ENCODE measurements at regions not wholly inside any gene's neighbourhood (a gene's known extent, or its start where the extent isn't known, plus 50 kb on each side); places are given as distances from the start of the nearest gene placed in this dataset.
"Not testable (repeated sequence)": the region's sequence is repeated elsewhere in the genome, so short reads cannot be mapped to it uniquely, and the experiment has no call there.

DNA sequence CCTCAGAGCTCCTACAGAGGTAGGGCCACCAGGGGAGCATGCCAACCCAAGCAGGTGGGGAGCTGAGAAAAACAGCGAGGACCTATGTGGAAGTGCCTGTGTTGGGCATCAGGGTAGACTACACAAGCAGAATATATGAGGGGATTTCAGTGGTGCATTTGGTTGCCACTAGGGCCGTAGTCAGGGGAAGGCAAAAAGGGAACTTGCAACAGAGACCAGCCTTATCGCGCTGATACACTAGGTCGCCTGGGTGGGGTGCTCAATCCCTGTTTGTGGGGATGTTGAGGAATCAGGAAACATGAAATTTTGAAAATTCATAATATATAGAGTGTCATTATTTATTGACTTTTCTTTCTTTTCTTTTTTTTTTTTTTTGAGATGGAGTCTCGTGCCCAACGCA, 370.9 kb upstream of the PRR16 start:
- peak; percentile 88 for DNase-seq

- DNase-seq, result peak; percentile 68
Measured at GRCh38 chr5:120096413-120096812, 367.7 kb upstream of the PRR16 start.

DNA sequence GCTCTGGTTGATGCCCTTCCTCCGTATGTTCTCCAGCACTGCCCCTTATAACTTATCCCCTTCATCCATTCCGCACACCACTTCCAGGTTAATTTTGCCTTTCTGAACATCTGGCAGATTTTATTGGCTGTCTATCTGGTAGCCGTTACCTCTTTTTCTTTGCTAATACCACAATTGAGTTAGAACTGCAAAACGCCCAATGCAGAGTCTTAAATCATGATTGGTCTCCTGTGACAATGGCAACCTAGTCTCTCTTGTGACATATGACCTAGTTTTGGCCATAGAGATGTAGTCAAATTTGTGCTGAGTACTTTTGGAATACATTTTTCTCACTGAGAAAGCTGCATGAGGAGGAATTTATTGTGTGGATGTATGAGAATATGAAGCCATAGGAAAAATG, 365.7 kb upstream of the PRR16 start:
- DNase-seq, result peak; percentile 38

DNA sequence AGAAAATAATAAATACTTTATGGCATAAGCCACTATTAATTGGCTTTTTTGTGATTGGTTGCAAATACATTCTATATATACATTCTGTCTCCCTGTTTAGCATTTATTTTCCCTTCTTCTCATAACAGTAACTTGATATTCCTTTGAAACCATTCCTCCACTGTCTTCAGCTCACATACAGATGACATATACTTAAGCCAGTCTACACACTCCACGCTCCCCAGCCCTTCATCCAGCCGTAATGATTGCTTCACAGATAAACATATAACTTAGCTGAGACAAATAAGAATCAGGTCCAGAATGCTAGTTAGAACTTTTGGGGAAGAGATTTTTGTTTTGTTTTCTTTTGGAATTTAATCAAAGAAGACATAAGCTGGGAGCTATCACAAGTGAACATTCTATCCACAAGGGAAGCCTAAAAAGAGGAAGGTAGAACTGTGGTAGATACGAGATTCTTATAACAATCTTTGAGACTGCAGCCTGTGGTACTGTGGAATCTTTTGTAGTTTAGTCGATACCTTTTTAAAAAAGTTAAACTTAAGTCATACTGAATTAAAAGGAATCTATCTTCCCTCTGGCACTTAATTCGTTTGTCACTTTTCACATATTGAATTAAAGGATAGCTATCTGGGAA, 365.1 kb upstream of the PRR16 start:
- peak; percentile 46 for DNase-seq

DNA sequence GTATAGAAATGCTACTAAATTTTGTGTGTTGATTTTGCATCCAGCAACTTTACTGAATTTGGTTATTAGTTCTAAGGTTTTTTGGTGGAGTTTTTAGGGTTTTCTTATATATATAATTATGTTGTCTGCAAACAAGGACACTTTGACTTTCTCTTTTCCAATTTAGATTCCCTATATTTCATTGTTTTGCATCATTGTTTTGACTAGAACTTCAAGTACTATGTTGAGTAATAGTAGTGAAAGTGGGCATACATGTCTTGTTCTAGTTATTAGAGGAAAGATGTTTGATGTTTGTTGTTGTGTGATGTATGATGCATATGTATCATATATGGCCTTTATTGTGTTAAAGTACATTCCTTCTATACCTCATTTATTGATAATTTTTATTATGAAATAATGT, 362.3 kb upstream of the PRR16 start:
- DNase-seq, result no peak

- no peak for DNase-seq
Measured at GRCh38 chr5:120103495-120103894, 360.6 kb upstream of the PRR16 start.

GRCh38 chr5:120106912-120107525, 357.1 kb upstream of the PRR16 start:
- DNase-seq, result no peak

GRCh38 chr5:120108586-120109248, 355.4 kb upstream of the PRR16 start:
- DNase-seq, result no peak

- DNase-seq, result no peak
Measured at GRCh38 chr5:120122703-120123102, 341.4 kb upstream of the PRR16 start.

GRCh38 chr5:120124031-120124430, 340.1 kb upstream of the PRR16 start:
- no peak for DNase-seq

DNA sequence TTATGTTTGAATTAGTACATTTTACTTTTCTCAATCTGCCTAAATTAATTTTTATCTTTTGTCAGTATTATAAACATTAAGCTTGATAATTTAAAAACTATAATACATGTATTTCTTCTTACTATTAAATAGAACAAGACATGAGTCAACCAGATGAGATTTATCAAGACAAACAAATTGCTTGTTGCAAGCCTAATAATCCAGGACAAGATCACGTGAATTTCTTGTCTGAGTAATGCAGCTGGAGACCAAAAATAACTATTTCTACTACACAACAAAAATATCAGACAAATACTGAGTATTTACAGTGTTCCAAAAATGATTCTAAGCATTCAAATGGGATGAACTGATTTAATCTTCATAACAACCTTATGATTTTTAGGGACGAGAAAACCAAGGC, 339.1 kb upstream of the PRR16 start:
- no peak for DNase-seq

- not testable (repeated sequence) for DNase-seq
Measured at GRCh38 chr5:120132347-120132746, 331.8 kb upstream of the PRR16 start.

- DNase-seq, result no peak
Measured at GRCh38 chr5:120134944-120135343, 329.2 kb upstream of the PRR16 start.

GRCh38 chr5:120137582-120137981, 326.5 kb upstream of the PRR16 start:
- no peak for DNase-seq

DNA sequence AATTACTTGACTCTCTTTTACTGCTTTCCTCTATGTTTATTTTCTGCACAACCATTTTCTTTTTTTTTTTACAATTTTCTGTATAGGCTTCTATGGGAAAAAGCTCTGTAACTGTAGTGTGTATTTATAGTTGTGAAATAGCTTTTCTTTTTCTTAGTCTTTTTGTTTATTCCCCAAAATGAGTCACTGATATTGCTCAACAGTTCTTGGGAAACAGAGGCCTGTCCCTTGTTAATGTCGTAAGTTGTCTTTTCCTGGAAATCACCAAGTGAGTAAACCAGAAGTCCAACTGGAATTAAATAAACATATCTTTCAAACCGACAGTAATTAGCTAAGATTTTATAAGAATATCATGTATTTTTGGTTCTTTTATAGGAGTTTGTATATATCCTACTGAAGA, 325.1 kb upstream of the PRR16 start:
- DNase-seq, result peak; percentile 55

DNA sequence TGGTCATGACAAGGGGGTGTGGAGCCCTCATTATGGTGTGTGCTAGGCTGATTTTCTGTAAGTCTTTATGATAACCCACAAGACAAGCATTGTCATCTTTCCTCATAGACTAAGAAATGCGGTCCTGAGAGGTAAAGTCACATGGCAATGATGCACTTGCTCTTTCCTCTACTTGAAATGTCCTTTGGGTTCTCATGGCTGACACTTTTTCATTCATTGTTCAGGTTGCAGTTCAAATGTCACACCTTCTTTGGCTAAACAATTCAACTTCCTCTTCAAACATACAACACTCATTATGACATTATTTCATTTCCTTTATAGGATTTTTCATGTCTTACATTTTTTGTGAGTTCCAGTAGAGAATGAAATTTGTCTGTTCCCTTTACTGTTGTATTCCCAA, 323.6 kb upstream of the PRR16 start:
- DNase-seq, result no peak

- no peak for DNase-seq
Measured at GRCh38 chr5:120141076-120141475, 323.0 kb upstream of the PRR16 start.

GRCh38 chr5:120146787-120147186, 317.3 kb upstream of the PRR16 start:
- no peak for DNase-seq

- not testable (repeated sequence) for DNase-seq
Measured at GRCh38 chr5:120147911-120148310, 316.2 kb upstream of the PRR16 start.

- DNase-seq, result no peak
Measured at GRCh38 chr5:120150770-120151169, 313.3 kb upstream of the PRR16 start.

GRCh38 chr5:120151181-120151580, 312.9 kb upstream of the PRR16 start:
- DNase-seq, result no peak

DNA sequence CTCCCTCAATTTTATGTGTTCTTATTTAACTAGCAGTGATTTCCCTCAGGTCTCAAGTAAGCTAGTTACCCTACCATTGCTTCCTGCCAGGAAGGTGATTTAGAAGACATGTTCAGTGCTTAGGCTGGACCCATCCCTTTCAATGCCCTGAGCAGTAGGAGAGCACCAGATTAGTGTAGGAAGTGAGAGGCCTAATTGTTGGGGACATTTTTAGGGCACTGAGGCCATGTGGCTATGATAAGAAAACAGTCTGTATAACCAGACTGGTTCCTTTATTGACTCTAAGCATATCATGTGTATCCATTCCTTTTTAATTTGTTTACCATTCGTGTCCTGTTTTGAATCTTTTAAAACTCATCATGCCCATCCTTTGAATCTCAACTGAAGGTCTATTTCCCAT, 312.3 kb upstream of the PRR16 start:
- no peak for DNase-seq

DNA sequence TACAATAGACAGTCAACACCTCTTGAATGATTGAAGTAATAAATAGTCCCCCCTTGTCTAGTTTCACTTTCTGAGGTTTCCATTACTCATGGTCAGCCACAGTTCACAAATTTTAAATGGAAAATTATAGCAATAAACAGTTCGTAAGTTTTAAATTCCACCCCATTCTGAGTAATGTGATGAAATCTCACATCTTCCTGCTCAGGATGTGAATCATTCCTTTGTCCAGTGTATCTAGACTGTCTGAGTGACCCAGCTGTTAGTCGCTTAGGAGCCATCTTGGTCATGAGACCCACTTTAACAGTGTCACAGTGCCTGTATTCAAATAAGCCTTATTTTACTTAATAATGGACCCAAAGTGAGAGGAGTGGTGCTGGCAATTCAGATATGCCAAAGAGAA, 311.6 kb upstream of the PRR16 start:
- DNase-seq, result no peak

DNA sequence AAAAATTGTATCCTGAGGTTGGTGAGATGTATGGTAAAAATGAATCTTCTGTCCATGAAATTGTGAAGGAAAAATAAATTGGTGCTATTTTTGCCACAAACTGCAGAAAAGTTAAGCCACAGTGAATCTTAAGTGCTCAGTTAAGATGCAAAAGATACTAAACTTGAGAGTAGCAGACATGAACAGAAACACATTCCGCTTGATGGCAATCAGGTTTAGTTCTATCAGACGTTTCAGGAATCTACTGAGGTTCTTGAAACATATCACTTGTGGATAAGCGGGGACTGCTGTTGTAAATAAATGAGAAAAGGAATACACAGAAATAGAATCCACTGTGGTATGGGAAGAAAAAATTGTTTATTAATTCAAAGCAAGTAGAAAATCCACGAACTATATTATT, 311.2 kb upstream of the PRR16 start:
- no peak for DNase-seq

GRCh38 chr5:120153551-120153950, 310.5 kb upstream of the PRR16 start:
- DNase-seq, result no peak
